ENCODE measurements at regions not wholly inside any gene's neighbourhood (a gene's known extent, or its start where the extent isn't known, plus 50 kb on each side); places are given as distances from the start of the nearest gene placed in this dataset.

DNA sequence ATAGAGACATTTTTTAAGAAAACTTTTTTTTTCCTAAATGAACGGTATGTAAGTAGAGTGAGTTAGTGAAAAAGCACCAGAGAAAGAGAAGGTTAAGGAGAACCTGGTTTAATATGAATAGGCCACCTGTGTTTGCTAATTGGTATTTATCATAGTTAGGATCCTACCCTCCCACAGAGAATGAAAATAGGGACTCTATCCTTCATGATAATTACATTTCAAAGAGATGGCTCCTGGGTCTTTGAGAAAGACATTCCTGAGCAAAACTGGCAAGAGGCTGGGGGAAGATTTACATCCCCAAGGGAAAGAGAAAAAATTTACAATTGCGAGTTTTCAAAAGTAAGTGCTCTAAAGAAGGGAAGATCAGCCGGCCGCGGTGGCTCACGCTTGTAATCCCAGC is 1284.5 kb downstream of the SLITRK1 start:
- Histone ChIP-seq H3K9ac (ENCODE audit: low read length in 2 of 2) (no peak overlapping the region), H3K36me3 (ENCODE audit: control insufficient read depth in 2 of 2, insufficient read depth in 2 of 2, low read length in 2 of 2) (no peaks in the 10 kb centered on the region), H3K4me1 (ENCODE audit: control insufficient read depth, insufficient read depth, low read length) (no peaks in the 10 kb centered on the region), H3K27ac (ENCODE audit: low read length) (no peak overlapping the region), H3K4me3 (ENCODE audit: low read length in 2 of 2) (no peak overlapping the region), H3K9me3 (ENCODE audit: control insufficient read depth in 2 of 2, low read length in 2 of 2) (no peaks in the 10 kb centered on the region), H3K27me3 (ENCODE audit: control insufficient read depth in 1 of 2, insufficient read depth in 2 of 2, low read length in 2 of 2) (no peaks in the 10 kb centered on the region)

DNA sequence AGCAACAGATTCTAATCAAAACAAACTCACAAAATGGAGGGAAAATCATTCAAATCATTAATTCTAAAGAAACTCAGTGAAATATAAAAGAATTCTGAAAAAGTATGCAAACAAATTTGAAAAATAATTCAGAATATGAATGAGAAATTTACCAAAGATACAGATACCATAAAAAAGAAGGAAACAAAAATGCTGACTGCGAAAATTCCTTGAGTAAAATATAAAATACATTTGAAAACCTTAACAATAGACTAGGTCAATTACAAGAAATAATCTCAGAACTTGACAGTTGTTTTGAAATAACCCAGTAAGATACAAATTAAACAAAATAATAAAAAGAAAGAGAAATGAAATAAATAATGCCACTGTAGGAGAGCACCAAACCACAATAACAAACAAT is 1289.0 kb downstream of the SLITRK1 start:
- no peaks in the 10 kb centered on the region for H3K27me3 ChIP-seq (ENCODE audit: control insufficient read depth in 1 of 2, insufficient read depth in 2 of 2, low read length in 2 of 2)
- H3K27ac ChIP-seq (ENCODE audit: low read length) = no peak overlapping the region
- H3K36me3 ChIP-seq (ENCODE audit: control insufficient read depth in 2 of 2, insufficient read depth in 2 of 2, low read length in 2 of 2) = no peaks in the 10 kb centered on the region
- H3K9me3 ChIP-seq (ENCODE audit: control insufficient read depth in 2 of 2, low read length in 2 of 2) = no peaks in the 10 kb centered on the region
- H3K9ac ChIP-seq (ENCODE audit: low read length in 2 of 2) = no peak overlapping the region
- no peak overlapping the region for H3K4me3 ChIP-seq (ENCODE audit: low read length in 2 of 2)
- no peaks in the 10 kb centered on the region for H3K4me1 ChIP-seq (ENCODE audit: control insufficient read depth, insufficient read depth, low read length)

DNA sequence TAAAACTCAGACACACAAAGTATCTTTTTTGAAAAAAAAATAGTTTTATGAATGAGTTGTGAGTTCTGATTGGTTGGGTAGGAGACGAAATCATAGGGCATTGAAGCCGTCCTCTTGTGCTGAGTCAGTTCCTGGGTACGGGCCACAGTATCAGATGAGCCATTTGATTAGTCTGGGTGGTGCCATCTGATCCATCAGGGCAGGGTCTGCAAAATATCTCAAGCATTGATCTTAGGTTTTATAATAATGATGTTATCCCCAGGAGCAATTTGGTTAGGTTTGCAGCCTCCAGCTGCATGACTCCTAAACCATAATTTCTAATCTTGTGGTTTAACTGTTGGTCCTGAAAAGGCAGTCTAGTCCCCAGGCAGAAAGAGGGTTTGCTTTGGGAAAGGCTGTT is 1310.6 kb downstream of the SLITRK1 start:
- Histone ChIP-seq H3K27ac (ENCODE audit: low read length) (no peak overlapping the region), H3K4me1 (ENCODE audit: control insufficient read depth, insufficient read depth, low read length) (no peaks in the 10 kb centered on the region), H3K4me3 (ENCODE audit: low read length in 2 of 2) (no peak overlapping the region), H3K27me3 (ENCODE audit: control insufficient read depth in 1 of 2, insufficient read depth in 2 of 2, low read length in 2 of 2) (no peaks in the 10 kb centered on the region), H3K36me3 (ENCODE audit: control insufficient read depth in 2 of 2, insufficient read depth in 2 of 2, low read length in 2 of 2) (no peaks in the 10 kb centered on the region), H3K9me3 (ENCODE audit: control insufficient read depth in 2 of 2, low read length in 2 of 2) (no peaks in the 10 kb centered on the region), H3K9ac (ENCODE audit: low read length in 2 of 2) (no peak overlapping the region)

DNA sequence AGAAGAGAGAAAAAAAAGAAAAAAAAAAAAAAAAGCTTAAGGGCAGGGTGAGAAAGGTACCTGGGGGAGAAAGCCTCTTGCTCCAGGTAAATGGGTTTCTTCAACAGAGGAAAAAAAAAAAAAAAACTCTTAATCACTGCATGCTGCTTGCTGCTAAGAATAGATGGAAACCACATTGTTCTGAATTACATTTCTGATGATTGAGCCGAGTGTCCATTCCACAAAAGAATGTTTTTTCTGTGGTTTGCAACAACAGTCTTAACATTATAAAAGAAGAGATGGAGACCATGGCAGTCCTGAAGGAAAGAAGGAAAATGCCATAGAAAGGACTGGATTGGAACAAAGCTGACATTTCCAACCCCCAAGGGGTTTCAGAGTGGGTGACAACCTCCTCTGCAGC is 1312.7 kb downstream of the SLITRK1 start:
- H3K36me3 ChIP-seq (ENCODE audit: control insufficient read depth in 2 of 2, insufficient read depth in 2 of 2, low read length in 2 of 2) = no peaks in the 10 kb centered on the region
- no peaks in the 10 kb centered on the region for H3K9me3 ChIP-seq (ENCODE audit: control insufficient read depth in 2 of 2, low read length in 2 of 2)
- H3K9ac ChIP-seq (ENCODE audit: low read length in 2 of 2) = no peak overlapping the region
- no peak overlapping the region for H3K4me3 ChIP-seq (ENCODE audit: low read length in 2 of 2)
- H3K27me3 ChIP-seq (ENCODE audit: control insufficient read depth in 1 of 2, insufficient read depth in 2 of 2, low read length in 2 of 2) = no peaks in the 10 kb centered on the region
- H3K27ac ChIP-seq (ENCODE audit: low read length) = no peak overlapping the region
- no peaks in the 10 kb centered on the region for H3K4me1 ChIP-seq (ENCODE audit: control insufficient read depth, insufficient read depth, low read length)

DNA sequence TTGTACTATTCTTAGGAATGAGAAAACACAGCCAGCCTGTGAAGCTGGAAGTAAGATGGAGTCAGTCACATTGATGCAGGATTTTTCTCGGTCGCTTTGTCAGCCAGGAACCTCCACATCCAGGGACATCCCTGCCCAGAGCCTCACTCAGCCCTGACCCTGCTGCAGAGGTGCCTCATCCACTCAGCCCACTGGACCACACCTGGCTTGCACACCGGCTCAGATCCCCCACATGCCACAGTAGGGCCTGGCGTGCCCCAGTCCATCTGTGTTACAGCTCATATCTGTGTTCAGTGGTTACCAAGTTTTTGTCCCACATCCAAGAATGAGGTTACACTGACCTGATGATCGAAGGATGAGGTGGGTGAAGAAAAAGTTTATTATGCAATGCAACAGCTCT is 1315.4 kb downstream of the SLITRK1 start:
- Histone ChIP-seq H3K9me3 (ENCODE audit: control insufficient read depth in 2 of 2, low read length in 2 of 2) (no peaks in the 10 kb centered on the region), H3K4me3 (ENCODE audit: low read length in 2 of 2) (no peak overlapping the region), H3K9ac (ENCODE audit: low read length in 2 of 2) (no peak overlapping the region), H3K27ac (ENCODE audit: low read length) (no peak overlapping the region), H3K27me3 (ENCODE audit: control insufficient read depth in 1 of 2, insufficient read depth in 2 of 2, low read length in 2 of 2) (no peaks in the 10 kb centered on the region), H3K4me1 (ENCODE audit: control insufficient read depth, insufficient read depth, low read length) (no peaks in the 10 kb centered on the region), H3K36me3 (ENCODE audit: control insufficient read depth in 2 of 2, insufficient read depth in 2 of 2, low read length in 2 of 2) (no peaks in the 10 kb centered on the region)

DNA sequence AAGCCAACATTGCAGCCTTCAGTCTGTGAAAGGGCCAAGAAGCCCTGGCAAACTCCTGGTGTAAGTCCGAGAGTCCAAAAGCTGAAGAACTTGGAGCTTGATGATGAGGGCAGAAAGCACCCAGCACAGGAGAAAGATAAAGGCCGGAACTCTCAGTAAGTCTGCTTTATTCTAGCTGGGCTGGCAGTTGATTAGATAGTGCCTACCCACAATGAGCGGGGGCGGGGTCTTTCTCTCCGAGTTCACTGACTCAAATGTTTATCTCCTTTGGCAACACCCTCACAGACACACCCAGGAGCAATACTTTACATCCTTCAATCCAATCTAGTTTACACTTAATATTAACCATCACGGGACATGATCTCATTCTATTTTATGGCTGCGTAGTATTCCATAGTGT is 1317.1 kb downstream of the SLITRK1 start:
- no peak overlapping the region for H3K27ac ChIP-seq (ENCODE audit: low read length)
- no peaks in the 10 kb centered on the region for H3K27me3 ChIP-seq (ENCODE audit: control insufficient read depth in 1 of 2, insufficient read depth in 2 of 2, low read length in 2 of 2)
- H3K9me3 ChIP-seq (ENCODE audit: control insufficient read depth in 2 of 2, low read length in 2 of 2) = no peaks in the 10 kb centered on the region
- no peaks in the 10 kb centered on the region for H3K36me3 ChIP-seq (ENCODE audit: control insufficient read depth in 2 of 2, insufficient read depth in 2 of 2, low read length in 2 of 2)
- H3K9ac ChIP-seq (ENCODE audit: low read length in 2 of 2) = no peak overlapping the region
- no peaks in the 10 kb centered on the region for H3K4me1 ChIP-seq (ENCODE audit: control insufficient read depth, insufficient read depth, low read length)
- H3K4me3 ChIP-seq (ENCODE audit: low read length in 2 of 2) = no peak overlapping the region

DNA sequence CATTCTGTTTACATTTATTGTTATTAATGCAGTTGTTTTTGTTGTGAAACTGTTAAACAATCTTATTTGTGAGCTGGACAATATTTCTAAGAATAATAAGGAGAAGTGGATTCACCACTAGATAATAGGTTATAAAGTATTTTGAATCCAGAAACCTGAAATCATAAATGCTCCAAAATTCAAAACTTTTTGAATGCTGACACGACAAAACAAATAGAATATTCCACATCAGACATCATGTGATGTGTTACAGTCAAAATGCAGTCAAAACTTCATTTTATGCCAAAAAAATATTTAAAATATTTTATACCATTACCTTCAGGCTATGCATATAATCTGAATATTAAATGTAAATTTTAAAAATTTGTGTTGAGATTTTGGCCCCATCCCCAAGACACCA is 1321.4 kb downstream of the SLITRK1 start:
- Histone ChIP-seq H3K9ac (ENCODE audit: low read length in 2 of 2) (no peak overlapping the region), H3K9me3 (ENCODE audit: control insufficient read depth in 2 of 2, low read length in 2 of 2) (no peaks in the 10 kb centered on the region), H3K27ac (ENCODE audit: low read length) (no peak overlapping the region), H3K27me3 (ENCODE audit: control insufficient read depth in 1 of 2, insufficient read depth in 2 of 2, low read length in 2 of 2) (no peaks in the 10 kb centered on the region), H3K4me1 (ENCODE audit: control insufficient read depth, insufficient read depth, low read length) (no peaks in the 10 kb centered on the region), H3K36me3 (ENCODE audit: control insufficient read depth in 2 of 2, insufficient read depth in 2 of 2, low read length in 2 of 2) (no peaks in the 10 kb centered on the region), H3K4me3 (ENCODE audit: low read length in 2 of 2) (no peak overlapping the region)

DNA sequence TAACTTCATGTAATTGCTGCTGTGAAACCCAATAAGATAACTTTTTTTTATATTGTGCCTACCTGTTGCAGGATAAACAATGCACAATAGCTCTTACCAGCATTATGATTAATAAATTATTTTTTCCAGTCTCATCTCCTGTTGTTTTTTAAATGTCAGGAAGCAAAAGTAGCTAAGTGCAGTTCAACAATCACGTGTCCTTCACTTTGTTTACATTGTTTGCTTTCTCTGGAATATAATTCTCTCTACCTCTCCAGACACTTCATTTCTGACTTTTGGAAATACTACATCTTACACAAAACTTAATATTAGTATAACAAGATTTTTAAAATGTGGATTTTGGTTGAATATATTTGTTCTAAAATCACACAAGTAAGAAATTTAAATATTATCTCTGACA is 1359.4 kb downstream of the SLITRK1 start:
- no peaks in the 10 kb centered on the region for H3K36me3 ChIP-seq (ENCODE audit: control insufficient read depth in 2 of 2, insufficient read depth in 2 of 2, low read length in 2 of 2)
- no peak overlapping the region for H3K4me3 ChIP-seq (ENCODE audit: low read length in 2 of 2)
- H3K9me3 ChIP-seq (ENCODE audit: control insufficient read depth in 2 of 2, low read length in 2 of 2) = no peaks in the 10 kb centered on the region
- H3K27ac ChIP-seq (ENCODE audit: low read length) = no peak overlapping the region
- H3K4me1 ChIP-seq (ENCODE audit: control insufficient read depth, insufficient read depth, low read length) = no peaks in the 10 kb centered on the region
- no peak overlapping the region for H3K9ac ChIP-seq (ENCODE audit: low read length in 2 of 2)
- H3K27me3 ChIP-seq (ENCODE audit: control insufficient read depth in 1 of 2, insufficient read depth in 2 of 2, low read length in 2 of 2) = no peaks in the 10 kb centered on the region

DNA sequence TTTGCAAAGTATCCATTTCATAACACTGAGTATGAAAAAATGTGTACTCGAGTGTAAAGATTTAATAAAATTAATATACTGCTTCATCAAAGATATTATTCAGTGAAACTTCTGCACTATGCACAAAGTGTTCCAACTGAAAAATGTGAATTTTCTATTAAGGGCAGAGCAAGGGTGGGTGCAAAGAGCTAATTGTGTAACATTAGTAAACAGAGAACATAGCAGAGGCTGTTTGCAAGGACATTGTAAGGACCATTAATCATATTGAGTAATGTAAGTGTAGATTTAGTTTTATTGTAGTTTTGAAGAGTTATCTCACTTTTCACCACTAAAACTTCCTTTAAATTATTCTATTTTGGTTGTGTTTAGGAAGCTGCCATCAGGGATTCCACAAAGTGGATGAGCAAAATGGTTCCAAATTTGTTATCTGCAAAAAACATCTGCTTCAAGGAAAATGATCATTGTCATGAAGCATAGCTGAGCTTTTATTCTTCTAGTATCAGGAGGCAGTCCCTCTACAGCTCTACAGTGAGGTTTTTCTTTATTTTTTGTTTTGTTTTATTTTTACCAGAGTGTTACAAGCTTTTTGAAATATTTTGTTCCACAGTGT is 1375.4 kb downstream of the SLITRK1 start:
- no peaks in the 10 kb centered on the region for H3K36me3 ChIP-seq (ENCODE audit: control insufficient read depth in 2 of 2, insufficient read depth in 2 of 2, low read length in 2 of 2)
- no peaks in the 10 kb centered on the region for H3K4me1 ChIP-seq (ENCODE audit: control insufficient read depth, insufficient read depth, low read length)
- no peaks in the 10 kb centered on the region for H3K27me3 ChIP-seq (ENCODE audit: control insufficient read depth in 1 of 2, insufficient read depth in 2 of 2, low read length in 2 of 2)
- no peak overlapping the region for H3K4me3 ChIP-seq (ENCODE audit: low read length in 2 of 2)
- no peak overlapping the region for H3K27ac ChIP-seq (ENCODE audit: low read length)
- H3K9ac ChIP-seq (ENCODE audit: low read length in 2 of 2) = no peak overlapping the region
- no peaks in the 10 kb centered on the region for H3K9me3 ChIP-seq (ENCODE audit: control insufficient read depth in 2 of 2, low read length in 2 of 2)

DNA sequence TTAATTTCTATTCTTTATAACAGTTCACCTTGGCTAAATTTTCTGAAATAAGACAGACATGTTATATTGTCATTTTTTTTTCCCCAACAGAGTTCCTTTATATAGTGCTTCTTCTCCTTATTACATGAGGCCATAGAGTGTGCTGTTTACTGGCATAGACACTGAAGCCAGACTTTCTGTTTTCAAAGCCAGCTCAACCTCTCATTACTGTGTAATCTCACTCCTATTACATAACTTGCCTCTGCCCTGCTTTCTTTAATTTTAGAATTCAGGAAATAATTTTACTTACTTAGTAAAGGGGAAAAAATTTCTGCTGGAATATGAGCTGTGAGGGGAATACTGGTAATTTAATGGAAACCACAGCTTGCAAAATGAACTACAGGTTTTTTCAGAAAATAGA is 1380.4 kb downstream of the SLITRK1 start:
- no peaks in the 10 kb centered on the region for H3K9me3 ChIP-seq (ENCODE audit: control insufficient read depth in 2 of 2, low read length in 2 of 2)
- H3K4me1 ChIP-seq (ENCODE audit: control insufficient read depth, insufficient read depth, low read length) = no peaks in the 10 kb centered on the region
- H3K27me3 ChIP-seq (ENCODE audit: control insufficient read depth in 1 of 2, insufficient read depth in 2 of 2, low read length in 2 of 2) = no peaks in the 10 kb centered on the region
- H3K4me3 ChIP-seq (ENCODE audit: low read length in 2 of 2) = no peak overlapping the region
- no peaks in the 10 kb centered on the region for H3K36me3 ChIP-seq (ENCODE audit: control insufficient read depth in 2 of 2, insufficient read depth in 2 of 2, low read length in 2 of 2)
- H3K9ac ChIP-seq (ENCODE audit: low read length in 2 of 2) = no peak overlapping the region
- H3K27ac ChIP-seq (ENCODE audit: low read length) = no peak overlapping the region

DNA sequence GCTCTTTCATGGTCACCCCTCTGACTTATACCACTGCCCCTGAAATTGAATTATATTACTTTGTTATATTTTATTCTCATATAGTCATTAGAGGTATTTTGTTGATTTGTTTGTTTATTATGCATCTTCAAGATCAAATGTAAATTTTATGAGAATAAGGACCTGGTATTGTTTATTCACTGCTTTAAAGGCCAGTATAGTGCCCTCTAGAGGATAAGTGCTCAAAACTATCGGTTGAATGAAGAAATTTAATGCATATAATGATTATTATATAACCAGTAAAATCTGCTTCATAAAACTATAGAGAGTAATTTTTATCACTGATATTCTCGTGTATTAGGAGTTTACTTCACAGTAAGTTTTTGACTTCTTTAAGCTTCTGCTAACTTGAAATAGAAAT is 1401.9 kb downstream of the SLITRK1 start:
- no peaks in the 10 kb centered on the region for H3K27me3 ChIP-seq (ENCODE audit: control insufficient read depth in 1 of 2, insufficient read depth in 2 of 2, low read length in 2 of 2)
- no peaks in the 10 kb centered on the region for H3K9me3 ChIP-seq (ENCODE audit: control insufficient read depth in 2 of 2, low read length in 2 of 2)
- H3K4me1 ChIP-seq (ENCODE audit: control insufficient read depth, insufficient read depth, low read length) = no peaks in the 10 kb centered on the region
- H3K4me3 ChIP-seq (ENCODE audit: low read length in 2 of 2) = no peak overlapping the region
- H3K36me3 ChIP-seq (ENCODE audit: control insufficient read depth in 2 of 2, insufficient read depth in 2 of 2, low read length in 2 of 2) = no peaks in the 10 kb centered on the region
- no peak overlapping the region for H3K9ac ChIP-seq (ENCODE audit: low read length in 2 of 2)
- H3K27ac ChIP-seq (ENCODE audit: low read length) = no peak overlapping the region

Measured in stomach smooth muscle (tissue), 2 donors.